ENCODE measurements at regions not wholly inside any gene's neighbourhood (a gene's known extent, or its start where the extent isn't known, plus 50 kb on each side); places are given as distances from the start of the nearest gene placed in this dataset.

GRCh38 chr16:82506692-82507670 is 119.8 kb upstream of the CDH13 start:
- 68% methylated on average over 18 of the region's 19 CpGs for WGBS
- no peaks in the 10 kb centered on the region for H3K9me3 ChIP-seq
- TF ChIP-seq POLR2A (IDR thresholded peaks at IDR 0.05) (no peak), POLR2AphosphoS5 (IDR thresholded peaks at IDR 0.05) (no peak), CTCF (IDR thresholded peaks at IDR 0.05) (no peak)
- H3K27me3 ChIP-seq (replicated peaks; ENCODE audit: insufficient read depth) = no peaks in the 10 kb centered on the region
- intact Hi-C loops (cut with DNase I) = no loop called here
- H3K36me3 ChIP-seq = no peaks in the 10 kb centered on the region
- H3K27ac ChIP-seq = no peak overlapping the region
- DNase-seq (ENCODE audit: low spot score) = no peak
- no peaks in the 10 kb centered on the region for H3K4me1 ChIP-seq (replicated peaks)
- H3K4me3 ChIP-seq = no peak overlapping the region

GRCh38 chr16:82504836-82505235 is 121.9 kb upstream of the CDH13 start:
- Histone ChIP-seq H3K27me3 (replicated peaks; ENCODE audit: insufficient read depth) (no peaks in the 10 kb centered on the region), H3K9me3 (no peaks in the 10 kb centered on the region), H3K4me3 (no peak overlapping the region), H3K36me3 (no peaks in the 10 kb centered on the region), H3K27ac (no peak overlapping the region), H3K4me1 (replicated peaks) (no peaks in the 10 kb centered on the region)
- TF ChIP-seq POLR2AphosphoS5 (IDR thresholded peaks at IDR 0.05) = no peak
- TF ChIP-seq POLR2A (IDR thresholded peaks at IDR 0.05) = no peak
- TF ChIP-seq CTCF (IDR thresholded peaks at IDR 0.05) = no peak
- 60% methylated on average over 8 of the region's 8 CpGs for WGBS
- intact Hi-C loops (cut with DNase I) = no loop called here
- no peak for DNase-seq (ENCODE audit: low spot score)

GRCh38 chr16:82499302-82499701 is 127.5 kb upstream of the CDH13 start:
- H3K27me3 ChIP-seq (replicated peaks; ENCODE audit: insufficient read depth) = no peaks in the 10 kb centered on the region

DNA sequence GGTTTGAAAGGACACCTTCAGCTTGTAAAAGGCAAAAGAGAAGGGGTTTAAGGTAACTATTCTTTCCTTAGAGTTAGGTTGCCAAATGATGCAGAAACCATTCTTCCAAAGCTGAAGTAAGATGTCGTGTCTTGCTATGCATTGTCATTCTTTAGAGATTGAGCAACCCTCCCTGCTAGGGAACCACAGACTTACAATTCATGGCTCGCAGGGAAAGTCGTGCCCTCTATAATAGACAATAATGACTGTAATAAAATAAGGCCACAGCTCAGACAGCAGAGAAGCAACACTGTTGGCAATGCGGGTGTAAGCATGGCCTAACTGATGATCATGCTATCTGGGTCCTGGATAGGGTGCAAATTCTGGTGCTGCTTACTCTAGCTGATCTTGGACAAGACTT is 129.6 kb upstream of the CDH13 start:
- no peaks in the 10 kb centered on the region for H3K9me3 ChIP-seq
- TF ChIP-seq POLR2AphosphoS5 (IDR thresholded peaks at IDR 0.05) (no peak), CTCF (IDR thresholded peaks at IDR 0.05) (no peak), POLR2A (IDR thresholded peaks at IDR 0.05) (no peak)
- no peaks in the 10 kb centered on the region for H3K4me1 ChIP-seq (replicated peaks)
- no peak overlapping the region for H3K4me3 ChIP-seq
- intact Hi-C loops (cut with DNase I) = no loop called here
- H3K36me3 ChIP-seq = no peaks in the 10 kb centered on the region
- WGBS = 76% methylated on average over 4 of the region's 4 CpGs
- H3K27me3 ChIP-seq (replicated peaks; ENCODE audit: insufficient read depth) = no peaks in the 10 kb centered on the region
- no peak for DNase-seq (ENCODE audit: low spot score)
- H3K27ac ChIP-seq = no peak overlapping the region

More at GRCh38 chr16:82499302-82499701, 127.5 kb upstream of the CDH13 start:
- H3K36me3 ChIP-seq = no peaks in the 10 kb centered on the region
- no peak for TF ChIP-seq POLR2AphosphoS5 (IDR thresholded peaks at IDR 0.05)
- TF ChIP-seq POLR2A (IDR thresholded peaks at IDR 0.05) = no peak
- TF ChIP-seq CTCF (IDR thresholded peaks at IDR 0.05) = no peak
- no peak for DNase-seq (ENCODE audit: low spot score)
- H3K4me1 ChIP-seq (replicated peaks) = no peaks in the 10 kb centered on the region
- H3K9me3 ChIP-seq = no peaks in the 10 kb centered on the region
- intact Hi-C loops (cut with DNase I) = no loop called here
- no peak overlapping the region for H3K4me3 ChIP-seq
- WGBS = 80% methylated on average over 4 of the region's 4 CpGs
- no peak overlapping the region for H3K27ac ChIP-seq

GRCh38 chr16:82488460-82488859 is 138.3 kb upstream of the CDH13 start:
- no peaks in the 10 kb centered on the region for H3K9me3 ChIP-seq
- H3K4me3 ChIP-seq = no peak overlapping the region
- H3K4me1 ChIP-seq (replicated peaks) = no peaks in the 10 kb centered on the region
- WGBS = 77% methylated on average over 4 of the region's 4 CpGs
- TF ChIP-seq POLR2AphosphoS5 (IDR thresholded peaks at IDR 0.05) (no peak), POLR2A (IDR thresholded peaks at IDR 0.05) (no peak), CTCF (IDR thresholded peaks at IDR 0.05) (no peak)
- no peak for DNase-seq (ENCODE audit: low spot score)
- no peaks in the 10 kb centered on the region for H3K27me3 ChIP-seq (replicated peaks; ENCODE audit: insufficient read depth)
- H3K36me3 ChIP-seq = no peaks in the 10 kb centered on the region
- intact Hi-C loops (cut with DNase I) = no loop called here
- H3K27ac ChIP-seq = no peak overlapping the region

Data from prostate gland (tissue), 2 donors.